ENCODE measurements at regions not wholly inside any gene's neighbourhood (a gene's known extent, or its start where the extent isn't known, plus 50 kb on each side); places are given as distances from the start of the nearest gene placed in this dataset.

DNA sequence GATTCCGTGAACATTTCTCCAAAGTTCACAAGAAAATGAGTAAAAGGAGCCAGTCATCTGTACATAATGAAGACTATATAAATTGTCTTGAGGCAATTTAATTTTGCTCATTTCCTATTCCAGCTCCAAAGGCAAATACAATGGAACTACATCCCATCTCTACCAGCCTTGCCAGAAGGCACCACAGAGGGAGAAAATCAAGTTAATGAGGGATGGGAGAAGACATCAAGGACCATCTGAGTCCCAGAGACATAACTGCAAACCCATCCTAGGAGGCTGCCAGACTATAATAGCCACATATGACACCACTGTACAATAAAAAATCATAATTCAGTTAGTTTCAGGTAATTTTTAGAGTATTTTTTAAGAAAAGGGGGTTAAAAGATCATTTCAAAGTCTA is 136.3 kb upstream of the RGMB start:
- Histone ChIP-seq H3K9me3 (no peaks in the 10 kb centered on the region), H3K4me3 (no peak overlapping the region), H3K27ac (no peak overlapping the region), H3K27me3 (replicated peaks; ENCODE audit: insufficient read depth) (no peaks in the 10 kb centered on the region), H3K4me1 (ENCODE audit: control insufficient read depth in 1 of 2, low read depth in 2 of 2) (no peaks in the 10 kb centered on the region), H3K36me3 (no peaks in the 10 kb centered on the region)
- ATAC-seq (ENCODE audit: insufficient number of reproducible peaks, low FRiP score, low read depth): no peak
- DNase-seq (ENCODE audit: low spot score): no peak
- TF ChIP-seq, protein P1, sequence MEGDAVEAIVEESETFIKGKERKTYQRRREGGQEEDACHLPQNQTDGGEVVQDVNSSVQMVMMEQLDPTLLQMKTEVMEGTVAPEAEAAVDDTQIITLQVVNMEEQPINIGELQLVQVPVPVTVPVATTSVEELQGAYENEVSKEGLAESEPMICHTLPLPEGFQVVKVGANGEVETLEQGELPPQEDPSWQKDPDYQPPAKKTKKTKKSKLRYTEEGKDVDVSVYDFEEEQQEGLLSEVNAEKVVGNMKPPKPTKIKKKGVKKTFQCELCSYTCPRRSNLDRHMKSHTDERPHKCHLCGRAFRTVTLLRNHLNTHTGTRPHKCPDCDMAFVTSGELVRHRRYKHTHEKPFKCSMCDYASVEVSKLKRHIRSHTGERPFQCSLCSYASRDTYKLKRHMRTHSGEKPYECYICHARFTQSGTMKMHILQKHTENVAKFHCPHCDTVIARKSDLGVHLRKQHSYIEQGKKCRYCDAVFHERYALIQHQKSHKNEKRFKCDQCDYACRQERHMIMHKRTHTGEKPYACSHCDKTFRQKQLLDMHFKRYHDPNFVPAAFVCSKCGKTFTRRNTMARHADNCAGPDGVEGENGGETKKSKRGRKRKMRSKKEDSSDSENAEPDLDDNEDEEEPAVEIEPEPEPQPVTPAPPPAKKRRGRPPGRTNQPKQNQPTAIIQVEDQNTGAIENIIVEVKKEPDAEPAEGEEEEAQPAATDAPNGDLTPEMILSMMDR (IDR thresholded peaks at IDR 0.05): no peak

DNA sequence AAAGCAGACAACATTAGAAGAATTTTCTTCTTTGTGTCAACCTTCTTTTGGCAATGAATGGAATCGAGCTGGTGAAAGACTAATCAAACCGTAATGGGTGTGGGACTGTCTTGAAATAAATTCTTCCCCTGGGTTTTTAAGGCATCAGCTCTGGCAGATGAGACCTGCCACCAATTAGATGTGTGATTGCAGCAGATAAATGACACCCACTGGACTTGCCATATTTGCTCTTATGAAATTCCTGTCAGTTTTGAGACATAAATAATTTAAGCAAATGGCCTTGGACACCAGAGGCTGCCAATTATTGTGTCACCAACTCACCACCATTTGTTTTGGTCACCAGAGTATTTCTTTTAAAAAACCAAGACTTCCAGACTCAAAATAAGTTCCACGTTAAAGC is 135.9 kb upstream of the RGMB start:
- H3K36me3 ChIP-seq: no peaks in the 10 kb centered on the region
- no peak overlapping the region for H3K27ac ChIP-seq
- no peak overlapping the region for H3K4me3 ChIP-seq
- H3K4me1 ChIP-seq (ENCODE audit: control insufficient read depth in 1 of 2, low read depth in 2 of 2): no peaks in the 10 kb centered on the region
- DNase-seq (ENCODE audit: low spot score) (no peak), ATAC-seq (ENCODE audit: insufficient number of reproducible peaks, low FRiP score, low read depth) (no peak)
- H3K9me3 ChIP-seq: no peaks in the 10 kb centered on the region
- TF ChIP-seq, protein P1 (IDR thresholded peaks at IDR 0.05): no peak
- no peaks in the 10 kb centered on the region for H3K27me3 ChIP-seq (replicated peaks; ENCODE audit: insufficient read depth)

DNA sequence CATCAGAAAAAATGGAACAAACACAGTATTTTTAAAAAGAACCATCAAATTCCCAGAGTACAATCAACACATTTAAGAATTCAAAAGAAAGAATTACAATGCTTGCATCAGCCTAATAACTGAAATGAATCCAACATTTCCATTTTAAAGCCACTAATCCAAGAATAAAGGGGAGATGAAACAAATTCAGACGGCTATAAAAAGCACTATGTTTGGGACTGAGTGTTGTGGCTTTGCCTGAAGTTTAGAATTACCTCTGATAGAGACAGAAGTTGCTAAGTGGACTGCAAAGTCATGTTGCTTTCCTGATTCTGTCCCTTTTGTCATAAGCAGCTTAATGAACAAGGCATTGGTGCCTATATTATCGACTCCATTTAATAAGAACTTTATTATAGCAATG is 135.4 kb upstream of the RGMB start:
- DNase-seq (ENCODE audit: low spot score) (no peak), ATAC-seq (ENCODE audit: insufficient number of reproducible peaks, low FRiP score, low read depth) (no peak)
- Histone ChIP-seq H3K36me3 (no peaks in the 10 kb centered on the region), H3K9me3 (no peaks in the 10 kb centered on the region), H3K27me3 (replicated peaks; ENCODE audit: insufficient read depth) (no peaks in the 10 kb centered on the region), H3K4me3 (no peak overlapping the region), H3K4me1 (ENCODE audit: control insufficient read depth in 1 of 2, low read depth in 2 of 2) (no peaks in the 10 kb centered on the region), H3K27ac (no peak overlapping the region)
- TF ChIP-seq, protein P1 (IDR thresholded peaks at IDR 0.05): no peak

DNA sequence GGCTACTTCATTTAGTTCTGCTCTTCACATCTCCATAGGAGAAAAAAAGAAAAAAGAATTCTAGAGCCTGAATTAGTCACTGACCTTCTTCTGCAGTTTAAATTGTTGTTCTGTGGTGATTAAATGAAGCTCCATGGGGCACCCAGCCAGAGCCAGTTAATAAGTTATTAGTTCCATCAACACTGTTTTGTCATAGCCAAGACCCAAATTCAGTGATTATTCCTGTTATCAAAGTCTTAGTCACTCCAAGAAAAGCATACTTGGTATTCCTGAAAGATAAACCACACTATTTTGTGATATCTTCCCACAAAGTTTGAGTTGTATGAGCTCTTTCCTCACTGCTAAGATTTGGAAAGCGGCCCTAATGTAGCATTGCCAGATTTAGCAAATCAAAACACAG is 134.8 kb upstream of the RGMB start:
- Histone ChIP-seq H3K27me3 (replicated peaks; ENCODE audit: insufficient read depth) (no peaks in the 10 kb centered on the region), H3K4me3 (no peak overlapping the region), H3K4me1 (ENCODE audit: control insufficient read depth in 1 of 2, low read depth in 2 of 2) (no peaks in the 10 kb centered on the region), H3K9me3 (no peaks in the 10 kb centered on the region), H3K36me3 (no peaks in the 10 kb centered on the region), H3K27ac (no peak overlapping the region)
- DNase-seq (ENCODE audit: low spot score) (no peak), ATAC-seq (ENCODE audit: insufficient number of reproducible peaks, low FRiP score, low read depth) (no peak)
- TF ChIP-seq, protein P1 (IDR thresholded peaks at IDR 0.05): no peak

DNA sequence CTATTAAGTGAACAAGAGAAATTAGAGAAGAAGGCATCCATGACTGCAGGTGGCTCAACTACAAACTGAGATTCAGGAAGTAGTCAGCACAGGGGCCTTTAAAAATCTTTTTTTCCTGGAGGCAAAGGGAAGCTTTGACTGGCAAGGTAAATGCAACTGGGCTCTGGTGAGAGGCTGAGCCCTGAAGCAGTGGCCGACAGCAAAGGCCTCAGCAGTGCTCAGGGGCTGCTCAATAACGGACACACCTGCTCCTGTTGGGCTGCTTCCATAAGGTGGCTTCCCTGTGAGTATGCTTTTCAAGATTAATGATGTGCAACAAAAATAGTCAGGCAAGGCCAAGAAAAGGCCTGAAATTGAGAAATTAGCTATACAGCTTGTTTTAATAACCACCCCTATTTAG is 134.2 kb upstream of the RGMB start:
- Histone ChIP-seq H3K4me3 (no peak overlapping the region), H3K9me3 (no peaks in the 10 kb centered on the region), H3K27me3 (replicated peaks; ENCODE audit: insufficient read depth) (no peaks in the 10 kb centered on the region), H3K36me3 (no peaks in the 10 kb centered on the region), H3K27ac (no peak overlapping the region), H3K4me1 (ENCODE audit: control insufficient read depth in 1 of 2, low read depth in 2 of 2) (no peaks in the 10 kb centered on the region)
- ATAC-seq (ENCODE audit: insufficient number of reproducible peaks, low FRiP score, low read depth) (no peak), DNase-seq (ENCODE audit: low spot score) (no peak)
- TF ChIP-seq, protein P1 (IDR thresholded peaks at IDR 0.05): no peak

Measured in thoracic aorta (tissue), 2 donors.